ENCODE measurements at regions not wholly inside any gene's neighbourhood (a gene's known extent, or its start where the extent isn't known, plus 50 kb on each side); places are given as distances from the start of the nearest gene placed in this dataset.

- no peak for DNase-seq (ENCODE audit: low read depth)
Observed at GRCh38 chr18:66141716-66142115, 390.9 kb downstream of the CDH7 start.

GRCh38 chr18:66138642-66139041, 387.8 kb downstream of the CDH7 start:
- no peak for DNase-seq (ENCODE audit: low read depth)

GRCh38 chr18:66136039-66136438, 385.2 kb downstream of the CDH7 start:
- no peak for DNase-seq (ENCODE audit: low read depth)

GRCh38 chr18:66129248-66129647, 378.4 kb downstream of the CDH7 start:
- no peak for DNase-seq (ENCODE audit: low read depth)

- DNase-seq (ENCODE audit: low read depth), result no peak
Observed at GRCh38 chr18:66126266-66126665, 375.5 kb downstream of the CDH7 start.

GRCh38 chr18:66124394-66124793, 373.6 kb downstream of the CDH7 start:
- DNase-seq (ENCODE audit: low read depth), result no peak

- DNase-seq (ENCODE audit: low read depth), result no peak
Observed at GRCh38 chr18:66119347-66119746, 368.5 kb downstream of the CDH7 start.

GRCh38 chr18:66111018-66111417, 360.2 kb downstream of the CDH7 start:
- DNase-seq (ENCODE audit: low read depth), result no peak

- DNase-seq (ENCODE audit: low read depth), result no peak
Observed at GRCh38 chr18:66110607-66111006, 359.8 kb downstream of the CDH7 start.

GRCh38 chr18:66109981-66110380, 359.2 kb downstream of the CDH7 start:
- DNase-seq (ENCODE audit: low read depth), result no peak

GRCh38 chr18:66107546-66107945, 356.7 kb downstream of the CDH7 start:
- no peak for DNase-seq (ENCODE audit: low read depth)

GRCh38 chr18:66105016-66105415, 354.2 kb downstream of the CDH7 start:
- no peak for DNase-seq (ENCODE audit: low read depth)

- DNase-seq (ENCODE audit: low read depth), result no peak
Observed at GRCh38 chr18:66103550-66103949, 352.7 kb downstream of the CDH7 start.

- DNase-seq (ENCODE audit: low read depth), result no peak
Observed at GRCh38 chr18:66083078-66083477, 332.3 kb downstream of the CDH7 start.

GRCh38 chr18:66078925-66079800, 328.4 kb downstream of the CDH7 start:
- no peak for DNase-seq (ENCODE audit: low read depth)

GRCh38 chr18:66077066-66077465, 326.3 kb downstream of the CDH7 start:
- DNase-seq (ENCODE audit: low read depth), result no peak

GRCh38 chr18:66066191-66066590, 315.4 kb downstream of the CDH7 start:
- no peak for DNase-seq (ENCODE audit: low read depth)

- DNase-seq (ENCODE audit: low read depth), result no peak
Observed at GRCh38 chr18:66048406-66048805, 297.6 kb downstream of the CDH7 start.

GRCh38 chr18:66046032-66046602, 295.3 kb downstream of the CDH7 start:
- no peak for DNase-seq (ENCODE audit: low read depth)

- DNase-seq (ENCODE audit: low read depth), result no peak
Observed at GRCh38 chr18:66043009-66043408, 292.2 kb downstream of the CDH7 start.

GRCh38 chr18:66013969-66014368, 263.2 kb downstream of the CDH7 start:
- DNase-seq (ENCODE audit: low read depth), result peak; percentile 19

- no peak for DNase-seq (ENCODE audit: low read depth)
Observed at GRCh38 chr18:66011916-66012315, 261.1 kb downstream of the CDH7 start.

- no peak for DNase-seq (ENCODE audit: low read depth)
Observed at GRCh38 chr18:66005831-66006588, 255.2 kb downstream of the CDH7 start.
